T-helper 1 cell treated with Interleukin-12 subunit alpha and Interleukin-12 subunit beta and Interleukin-4 antibody, amounts not matched to agents 30 ng/mL and 1 ng/mL, for 36 hours (primary cell): ENCODE measurements at regions not wholly inside any gene's neighbourhood (a gene's known extent, or its start where the extent isn't known, plus 50 kb on each side); places are given as distances from the start of the nearest gene placed in this dataset.
"Not testable (repeated sequence)": the region's sequence is repeated elsewhere in the genome, so short reads cannot be mapped to it uniquely, and the experiment has no call there.

Experiments
- intact Hi-C: fragments of 100-400 bp; cut with micrococcal nuclease; formaldehyde crosslinking; loops from one replicate; pipeline ENCODE4 v1.15.1; 2024

GRCh38 chr21:15423676-15424445, 305.9 kb upstream of the USP25 start:
- intact Hi-C loops = no loop called here

DNA sequence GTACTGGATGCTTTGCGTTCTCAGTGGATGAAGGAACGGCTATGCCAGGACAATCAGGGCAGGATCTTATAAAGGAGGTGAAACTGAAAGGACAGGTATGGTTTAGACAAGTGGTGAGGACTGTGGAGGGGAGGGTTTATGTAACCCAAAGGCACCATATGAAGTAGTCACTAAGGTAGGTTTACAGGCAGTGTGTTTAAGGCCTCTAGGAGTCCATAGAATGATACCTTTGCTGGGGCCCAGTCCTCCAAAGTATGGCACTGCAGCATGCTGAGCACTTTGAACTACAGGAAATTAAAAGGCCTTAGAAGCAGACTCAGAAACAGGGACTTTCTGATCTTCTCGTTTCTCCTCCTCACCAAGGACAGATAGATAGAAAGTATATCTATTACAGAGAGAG, 304.7 kb upstream of the USP25 start:
- intact Hi-C loops = no loop called here

DNA sequence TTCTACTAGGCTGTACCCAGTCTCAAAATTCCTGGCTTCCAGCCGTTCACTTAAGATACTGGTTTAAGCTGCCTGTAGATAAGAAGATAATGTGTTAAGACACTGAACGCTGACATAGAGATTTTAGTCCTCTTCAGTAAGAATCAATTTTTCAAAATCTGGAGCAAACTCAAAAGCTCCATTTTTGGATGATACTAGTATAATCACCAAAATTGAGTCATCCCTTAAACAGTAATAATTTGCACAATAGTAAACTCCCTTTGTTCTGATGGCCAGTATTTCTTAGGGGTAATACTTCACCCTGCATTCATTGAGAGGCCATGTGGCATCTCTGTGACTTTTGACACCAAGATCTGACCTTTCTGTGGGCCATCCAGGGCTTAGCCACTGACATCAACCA, 299.8 kb upstream of the USP25 start:
- intact Hi-C loops = no loop called here

- intact Hi-C loops = no loop called here
These were observed 299.2 kb upstream of the USP25 start for GRCh38 chr21:15430577-15430976.

DNA sequence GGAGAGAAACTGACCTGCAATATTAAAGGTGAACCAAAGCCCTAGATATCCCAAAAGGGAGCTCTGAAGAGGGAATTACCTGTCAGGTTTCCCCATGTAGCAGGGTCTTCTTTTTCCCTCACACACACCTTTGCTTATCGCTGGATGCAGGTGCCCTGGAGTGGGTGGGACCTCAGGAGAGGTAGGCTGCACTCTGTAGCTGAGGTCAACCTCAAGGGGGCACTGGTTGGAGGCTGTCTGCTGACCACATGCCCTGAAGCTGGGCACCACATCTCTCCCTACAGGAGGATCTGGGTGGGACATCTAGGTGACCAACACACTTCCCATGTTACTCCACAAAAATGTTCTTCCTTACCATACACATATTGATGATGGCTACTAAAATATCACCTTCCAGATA, 298.7 kb upstream of the USP25 start:
- intact Hi-C loops = no loop called here

DNA sequence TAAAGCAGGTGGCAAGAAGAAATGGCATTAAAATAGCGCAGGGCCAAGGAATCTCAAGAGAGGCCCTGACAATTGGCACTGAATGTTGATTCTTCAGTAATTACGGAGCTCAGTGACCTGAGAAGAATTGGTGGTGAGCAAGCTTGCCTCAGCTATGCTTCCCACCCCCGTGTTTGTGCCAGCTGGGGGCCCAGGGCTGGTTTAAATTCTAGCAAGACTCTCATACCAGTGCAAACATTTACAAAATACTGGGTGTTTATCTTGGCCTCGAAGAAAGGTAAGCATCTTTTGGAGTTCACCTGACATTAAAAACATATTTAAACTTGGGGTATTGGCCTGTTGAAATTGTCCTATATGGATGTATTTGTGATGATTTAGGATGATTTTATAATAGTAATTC, 296.7 kb upstream of the USP25 start:
- intact Hi-C loops = no loop called here

- intact Hi-C loops = loop anchor here (1.0 kb wide), 1 partner anchor 30 kb away; no protein-coding TSS in a partner anchor
These were observed 295.4 kb upstream of the USP25 start for GRCh38 chr21:15434163-15434905.

- intact Hi-C loops = loop anchor here (5.0 kb wide), 2 partner anchors 804 to 1054 kb away; partner anchors contain the start of gene HSPA13
These were observed 293.8 kb upstream of the USP25 start for GRCh38 chr21:15436031-15436430.

GRCh38 chr21:15437883-15438282, 291.9 kb upstream of the USP25 start:
- intact Hi-C loops = loop anchor here (5.0 kb wide), 2 partner anchors 806 to 1056 kb away; partner anchors contain the start of gene HSPA13

GRCh38 chr21:15439726-15440125, 290.1 kb upstream of the USP25 start:
- intact Hi-C loops = loop anchor here (5.0 kb wide), 2 partner anchors 807 to 1057 kb away; partner anchors contain the start of gene HSPA13

DNA sequence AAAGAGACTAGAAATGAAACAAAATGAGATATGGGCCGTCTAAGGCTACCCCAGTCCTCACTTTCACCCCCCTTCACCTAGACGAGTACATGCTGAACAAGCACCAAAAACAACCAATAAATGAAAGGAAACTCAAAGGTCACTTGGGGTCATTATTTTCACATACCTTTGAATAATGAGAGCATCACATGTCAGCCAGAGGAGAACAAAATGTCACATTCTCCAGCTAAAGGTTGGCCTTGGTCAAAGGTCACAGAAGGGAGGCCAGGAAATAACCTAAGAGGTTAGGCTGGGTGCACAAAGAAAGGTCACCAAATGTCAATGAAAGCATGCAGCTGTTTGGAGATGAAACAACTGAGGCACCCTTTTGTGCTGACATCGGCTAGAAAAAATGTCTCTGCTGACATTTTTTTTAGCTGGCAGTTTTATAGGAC, 288.7 kb upstream of the USP25 start:
- intact Hi-C loops = no loop called here

- intact Hi-C loops = no loop called here
These were observed 287.8 kb upstream of the USP25 start for GRCh38 chr21:15441992-15442391.

- intact Hi-C loops = no loop called here
These were observed 286.9 kb upstream of the USP25 start for GRCh38 chr21:15442743-15443469.

DNA sequence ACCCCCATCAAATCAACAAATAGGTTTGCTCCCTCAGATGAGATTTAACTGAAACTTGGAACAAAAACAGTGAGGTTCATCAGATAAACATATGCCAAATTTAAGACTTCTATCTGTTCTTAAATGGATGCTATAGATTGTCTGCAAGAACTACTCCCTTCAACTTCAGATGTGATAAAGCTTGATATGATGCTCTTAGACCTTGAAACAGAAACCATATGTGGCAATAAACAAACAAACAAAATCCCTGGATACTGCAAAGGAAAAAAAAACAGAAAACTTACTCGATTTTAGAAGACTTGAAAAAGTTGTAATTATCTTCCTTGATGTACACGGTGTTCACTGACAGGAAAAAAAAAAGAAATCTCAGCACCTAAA, 286.1 kb upstream of the USP25 start:
- intact Hi-C loops = no loop called here

- intact Hi-C loops = no loop called here
These were observed 285.4 kb upstream of the USP25 start for GRCh38 chr21:15444118-15444960.

- intact Hi-C loops = no loop called here
These were observed 284.5 kb upstream of the USP25 start for GRCh38 chr21:15445327-15445726.

- intact Hi-C loops = no loop called here
These were observed 283.6 kb upstream of the USP25 start for GRCh38 chr21:15446223-15446622.

GRCh38 chr21:15449556-15449955, 280.2 kb upstream of the USP25 start:
- intact Hi-C loops = no loop called here

GRCh38 chr21:15453261-15453660, 276.5 kb upstream of the USP25 start:
- intact Hi-C loops = no loop called here

DNA sequence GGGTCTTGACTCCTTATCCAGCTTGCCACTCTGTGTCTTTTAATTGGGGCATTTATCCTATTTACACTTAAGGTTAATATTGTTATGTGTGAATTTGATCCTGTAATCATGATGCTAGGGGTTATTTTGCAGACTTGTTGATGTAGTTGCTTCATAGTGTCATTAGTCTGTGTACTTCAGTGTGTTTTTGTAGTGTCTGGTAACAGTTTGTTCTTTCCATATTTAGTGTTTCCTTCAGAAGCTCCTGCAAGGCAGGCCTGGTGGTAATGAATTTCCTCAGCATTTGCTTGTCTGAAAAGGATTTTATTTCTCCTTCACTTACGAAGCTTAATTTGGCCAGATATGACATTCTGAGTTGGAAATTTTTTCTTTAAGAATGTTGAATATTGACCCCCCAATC, 276.0 kb upstream of the USP25 start:
- intact Hi-C loops = not testable (repeated sequence)

- intact Hi-C loops = not testable (repeated sequence)
These were observed 274.9 kb upstream of the USP25 start for GRCh38 chr21:15454931-15455330.
